SU-DHL-6 (cell line): ENCODE measurements at regions not wholly inside any gene's neighbourhood (a gene's known extent, or its start where the extent isn't known, plus 50 kb on each side); places are given as distances from the start of the nearest gene placed in this dataset.

Experiments
- EZH2phosphoT487 ChIP-seq: fragments of 200-600 bp; sonication (generic), shearing (Covaris generic); conservative IDR thresholded peaks from 2 replicates; pipeline ENCODE4 v1.6.1; 2018; ENCODE audit warnings: mild to moderate bottlenecking, antibody characterized with exemption, low read length, moderate library complexity, mixed read lengths
- TF ChIP-seq, protein P1 (sequence below): fragments of 200-600 bp; sonication (generic); IDR thresholded peaks from one replicate; pipeline ENCODE4 v1.5.1; 2017; ENCODE audit warnings: antibody characterized with exemption, mild to moderate bottlenecking, low read length, moderate library complexity; ENCODE audit not compliant: insufficient read depth, poor library complexity, severe bottlenecking

DNA sequence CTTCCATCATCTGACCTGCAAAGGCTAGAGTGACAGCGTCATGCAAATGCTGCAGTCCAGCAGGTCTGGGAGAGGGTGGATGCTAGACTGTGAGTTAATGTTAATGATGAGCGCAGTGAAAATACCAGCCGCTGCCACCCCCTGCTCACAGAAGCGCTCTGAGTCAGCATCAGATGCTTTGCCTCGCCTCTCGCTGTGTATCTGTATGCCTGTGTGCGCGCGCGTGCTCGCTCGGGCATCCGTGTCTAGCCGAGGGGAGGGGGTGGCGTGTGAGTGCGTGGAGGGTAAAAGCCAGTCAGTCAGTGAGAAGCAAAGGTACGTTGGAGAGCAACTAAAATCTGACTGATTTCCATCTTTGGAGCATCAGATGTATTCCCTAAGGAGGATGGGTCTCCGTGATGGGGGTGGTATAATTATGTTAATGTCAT, 858.7 kb downstream of the USP25 start:
- TF ChIP-seq, protein P1, sequence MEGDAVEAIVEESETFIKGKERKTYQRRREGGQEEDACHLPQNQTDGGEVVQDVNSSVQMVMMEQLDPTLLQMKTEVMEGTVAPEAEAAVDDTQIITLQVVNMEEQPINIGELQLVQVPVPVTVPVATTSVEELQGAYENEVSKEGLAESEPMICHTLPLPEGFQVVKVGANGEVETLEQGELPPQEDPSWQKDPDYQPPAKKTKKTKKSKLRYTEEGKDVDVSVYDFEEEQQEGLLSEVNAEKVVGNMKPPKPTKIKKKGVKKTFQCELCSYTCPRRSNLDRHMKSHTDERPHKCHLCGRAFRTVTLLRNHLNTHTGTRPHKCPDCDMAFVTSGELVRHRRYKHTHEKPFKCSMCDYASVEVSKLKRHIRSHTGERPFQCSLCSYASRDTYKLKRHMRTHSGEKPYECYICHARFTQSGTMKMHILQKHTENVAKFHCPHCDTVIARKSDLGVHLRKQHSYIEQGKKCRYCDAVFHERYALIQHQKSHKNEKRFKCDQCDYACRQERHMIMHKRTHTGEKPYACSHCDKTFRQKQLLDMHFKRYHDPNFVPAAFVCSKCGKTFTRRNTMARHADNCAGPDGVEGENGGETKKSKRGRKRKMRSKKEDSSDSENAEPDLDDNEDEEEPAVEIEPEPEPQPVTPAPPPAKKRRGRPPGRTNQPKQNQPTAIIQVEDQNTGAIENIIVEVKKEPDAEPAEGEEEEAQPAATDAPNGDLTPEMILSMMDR = no peak
- TF ChIP-seq EZH2phosphoT487 = no peak
